SK-N-SH (cell line): ENCODE measurements at regions not wholly inside any gene's neighbourhood (a gene's known extent, or its start where the extent isn't known, plus 50 kb on each side); places are given as distances from the start of the nearest gene placed in this dataset.

Source experiments
- CTCF ChIP-seq: fragments of 200-600 bp; sonication (generic); IDR thresholded peaks from 2 replicates; pipeline ENCODE4 v1.6.1; 2017; ENCODE audit warnings: antibody characterized with exemption, mild to moderate bottlenecking, moderate library complexity
- EZH2phosphoT487 ChIP-seq: fragments of 200-600 bp; sonication (generic); IDR thresholded peaks from 2 replicates; pipeline ENCODE4 v1.6.1; 2017; ENCODE audit warnings: low read depth, mixed run types, mild to moderate bottlenecking, antibody characterized with exemption, moderate library complexity, borderline replicate concordance
- FOXM1 ChIP-seq: IDR thresholded peaks from 2 replicates; pipeline ENCODE4 v1.4.0; 2012; ENCODE audit warnings: low read depth, mild to moderate bottlenecking
- GATA2 ChIP-seq: sonication (generic); formaldehyde crosslinking; IDR thresholded peaks from 2 replicates; pipeline ENCODE4 v1.5.0; 2020; ENCODE audit warnings: mild to moderate bottlenecking, missing genetic modification reagents
- NFIC ChIP-seq: IDR thresholded peaks from 2 replicates; pipeline ENCODE4 v1.4.0; 2012; ENCODE audit warnings: borderline replicate concordance
- REST ChIP-seq: IDR thresholded peaks from 2 replicates; pipeline ENCODE4 v1.6.1; 2012; ENCODE audit warnings: mild to moderate bottlenecking, low read depth, low read length, moderate library complexity
- TAF1 ChIP-seq: IDR thresholded peaks from 2 replicates; pipeline ENCODE4 v1.6.1; 2012; ENCODE audit warnings: low read depth, mild to moderate bottlenecking, low read length, moderate library complexity, borderline replicate concordance
- TF ChIP-seq, protein P1 (sequence below): IDR thresholded peaks from 2 replicates; pipeline ENCODE4 v1.4.0; 2012; ENCODE audit warnings: low read depth

DNA sequence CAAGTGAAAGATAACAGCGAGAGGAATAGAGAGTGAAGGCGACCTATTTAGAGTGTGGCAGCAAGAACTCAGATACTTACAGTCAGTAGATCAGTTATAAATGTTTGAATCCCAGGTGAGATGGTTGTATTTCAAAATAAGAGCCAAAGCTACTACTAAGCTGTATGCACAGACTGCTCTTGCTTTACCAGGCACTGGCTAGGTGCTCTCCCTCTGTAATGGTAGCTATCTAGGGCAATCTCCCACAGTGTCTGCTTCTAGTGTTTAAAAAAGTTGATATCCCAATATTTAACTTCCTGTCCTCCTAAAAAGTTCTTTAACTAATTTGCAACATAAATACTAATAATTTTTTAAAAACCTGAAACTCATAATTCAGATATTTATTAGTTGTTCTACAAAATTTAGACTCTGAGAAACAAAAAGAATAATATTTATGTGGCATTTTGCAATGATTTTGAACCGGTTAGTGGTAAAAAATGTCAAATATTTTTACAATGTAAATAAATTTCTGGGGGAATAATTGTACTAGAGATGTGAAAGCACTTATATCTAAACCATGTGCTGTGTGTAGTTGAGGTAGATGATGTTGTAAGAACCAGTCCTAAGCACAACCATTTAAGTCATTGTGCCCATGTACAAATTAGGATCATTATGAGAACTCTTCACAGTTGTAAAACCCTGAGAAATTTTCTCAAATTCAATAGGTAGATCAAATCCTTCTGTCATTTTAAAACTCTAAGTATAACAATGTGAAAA lies 349.3 kb upstream of the SEMA3D start:
- TF ChIP-seq CTCF (no peak), TAF1 (no peak), REST (no peak), FOXM1 (no peak), NFIC (no peak), EZH2phosphoT487 (no peak), GATA2 (CRISPR knock-in tag) (no peak)
- TF ChIP-seq, protein P1, sequence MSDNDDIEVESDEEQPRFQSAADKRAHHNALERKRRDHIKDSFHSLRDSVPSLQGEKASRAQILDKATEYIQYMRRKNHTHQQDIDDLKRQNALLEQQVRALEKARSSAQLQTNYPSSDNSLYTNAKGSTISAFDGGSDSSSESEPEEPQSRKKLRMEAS: no peak
